LNCaP clone FGC (cell line): ENCODE measurements at regions not wholly inside any gene's neighbourhood (a gene's known extent, or its start where the extent isn't known, plus 50 kb on each side); places are given as distances from the start of the nearest gene placed in this dataset.

Experiments used
- DNase-seq: peaks from one replicate; pipeline ENCODE4 v3.0.0-alpha.2; 2011; ENCODE audit warnings: low read depth
- H3K4me3 ChIP-seq: 2 replicates; pipeline ENCODE4 v1.5.1; 2011; ENCODE audit warnings: mild to moderate bottlenecking, low read depth, low read length, control low read depth
- CTCF ChIP-seq: IDR thresholded peaks from 2 replicates; pipeline ENCODE4 v1.5.1; 2012; ENCODE audit warnings: mild to moderate bottlenecking; ENCODE audit not compliant: control insufficient read depth, insufficient read depth; ENCODE audit errors: extremely low read depth

- no peak for DNase-seq
- TF ChIP-seq CTCF: no peak
- no peak overlapping the region for H3K4me3 ChIP-seq
These were observed 129.1 kb upstream of the LGALSL start for GRCh38 chr2:64324746-64325410.

- DNase-seq: no peak
- TF ChIP-seq CTCF: no peak
- no peak overlapping the region for H3K4me3 ChIP-seq
These were observed 128.5 kb upstream of the LGALSL start for GRCh38 chr2:64325477-64325851.

GRCh38 chr2:64325852-64326577 lies 127.9 kb upstream of the LGALSL start:
- no peak for TF ChIP-seq CTCF
- no peak overlapping the region for H3K4me3 ChIP-seq
- no peak for DNase-seq

- H3K4me3 ChIP-seq: no peak overlapping the region
- DNase-seq: no peak
- TF ChIP-seq CTCF: no peak
These were observed 127.3 kb upstream of the LGALSL start for GRCh38 chr2:64326578-64327050.

- no peak overlapping the region for H3K4me3 ChIP-seq
- TF ChIP-seq CTCF: no peak
- DNase-seq: no peak
These were observed 126.8 kb upstream of the LGALSL start for GRCh38 chr2:64327129-64327509.

GRCh38 chr2:64327510-64328414 lies 126.2 kb upstream of the LGALSL start:
- DNase-seq: no peak
- TF ChIP-seq CTCF: no peak
- H3K4me3 ChIP-seq: no peak overlapping the region
